ENCODE measurements at regions not wholly inside any gene's neighbourhood (a gene's known extent, or its start where the extent isn't known, plus 50 kb on each side); places are given as distances from the start of the nearest gene placed in this dataset.

DNA sequence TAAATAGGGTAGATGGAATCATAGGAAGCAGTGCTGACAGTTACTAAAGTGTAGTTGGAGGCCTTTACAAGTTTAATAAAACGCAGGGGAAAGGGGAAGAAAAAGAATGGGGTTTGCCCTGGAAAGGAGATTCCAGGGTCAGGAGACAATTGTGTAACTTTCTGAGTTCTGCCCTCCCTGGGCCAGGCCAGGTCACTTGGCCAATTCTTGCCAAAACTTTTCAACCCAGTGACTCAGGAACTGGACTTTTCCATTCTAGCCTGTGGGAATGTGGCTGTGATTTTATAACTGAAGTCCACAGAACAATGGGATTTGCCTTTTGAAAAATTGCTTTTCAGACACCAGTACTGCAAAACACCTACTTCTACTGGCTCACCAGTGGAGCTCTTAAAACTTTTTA, 289.8 kb upstream of the ANKRD55 start:
- no peak for TF ChIP-seq CTCF (IDR thresholded peaks at IDR 0.05)
- no peak for TF ChIP-seq ZFX (IDR thresholded peaks at IDR 0.05; ENCODE audit: borderline replicate concordance)
